HEK293T (cell line): ENCODE measurements at regions not wholly inside any gene's neighbourhood (a gene's known extent, or its start where the extent isn't known, plus 50 kb on each side); places are given as distances from the start of the nearest gene placed in this dataset.
"Not testable (repeated sequence)": the region's sequence is repeated elsewhere in the genome, so short reads cannot be mapped to it uniquely, and the experiment has no call there.

Source experiments
- ARNT ChIP-seq: fragments of 450-650 bp; IDR thresholded peaks from 2 replicates; pipeline ENCODE4 v1.6.1; 2017; ENCODE audit warnings: mild to moderate bottlenecking
- FOXM1 ChIP-seq: fragments of 450-650 bp; IDR thresholded peaks from 2 replicates; pipeline ENCODE4 v1.6.1; 2017; ENCODE audit warnings: mild to moderate bottlenecking, borderline replicate concordance
- NFRKB ChIP-seq: fragments of 450-650 bp; IDR thresholded peaks from 2 replicates; pipeline ENCODE4 v1.6.1; 2016; ENCODE audit warnings: mild to moderate bottlenecking, moderate library complexity
- TF ChIP-seq, protein P1 (sequence below): fragments of 450-650 bp; IDR thresholded peaks from 2 replicates; pipeline ENCODE4 v1.6.1; 2016

DNA sequence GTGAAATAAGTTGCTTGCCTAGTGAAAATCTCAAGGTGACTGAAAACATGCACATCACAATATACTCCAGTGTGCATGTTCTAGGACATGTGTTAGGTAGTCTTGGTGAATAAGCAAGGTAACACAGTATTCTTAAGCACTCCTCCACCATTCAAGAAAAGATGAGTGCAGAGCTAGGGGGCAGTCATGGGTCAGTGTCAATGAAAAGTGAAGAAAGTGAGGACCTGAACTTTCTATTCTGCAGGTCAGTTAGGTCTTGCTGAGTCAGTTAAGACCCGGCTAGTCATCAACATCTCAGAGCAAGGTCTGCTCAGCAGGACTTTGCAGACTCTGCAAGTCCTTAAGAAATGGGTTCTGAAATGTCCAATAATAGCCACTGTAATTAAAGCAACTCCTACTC, 82.6 kb upstream of the POMZP3 start:
- not testable (repeated sequence) for TF ChIP-seq NFRKB, FOXM1, ARNT
- TF ChIP-seq, protein P1, sequence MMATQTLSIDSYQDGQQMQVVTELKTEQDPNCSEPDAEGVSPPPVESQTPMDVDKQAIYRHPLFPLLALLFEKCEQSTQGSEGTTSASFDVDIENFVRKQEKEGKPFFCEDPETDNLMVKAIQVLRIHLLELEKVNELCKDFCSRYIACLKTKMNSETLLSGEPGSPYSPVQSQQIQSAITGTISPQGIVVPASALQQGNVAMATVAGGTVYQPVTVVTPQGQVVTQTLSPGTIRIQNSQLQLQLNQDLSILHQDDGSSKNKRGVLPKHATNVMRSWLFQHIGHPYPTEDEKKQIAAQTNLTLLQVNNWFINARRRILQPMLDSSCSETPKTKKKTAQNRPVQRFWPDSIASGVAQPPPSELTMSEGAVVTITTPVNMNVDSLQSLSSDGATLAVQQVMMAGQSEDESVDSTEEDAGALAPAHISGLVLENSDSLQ, result not testable (repeated sequence)
